ENCODE measurements at regions not wholly inside any gene's neighbourhood (a gene's known extent, or its start where the extent isn't known, plus 50 kb on each side); places are given as distances from the start of the nearest gene placed in this dataset.

DNA sequence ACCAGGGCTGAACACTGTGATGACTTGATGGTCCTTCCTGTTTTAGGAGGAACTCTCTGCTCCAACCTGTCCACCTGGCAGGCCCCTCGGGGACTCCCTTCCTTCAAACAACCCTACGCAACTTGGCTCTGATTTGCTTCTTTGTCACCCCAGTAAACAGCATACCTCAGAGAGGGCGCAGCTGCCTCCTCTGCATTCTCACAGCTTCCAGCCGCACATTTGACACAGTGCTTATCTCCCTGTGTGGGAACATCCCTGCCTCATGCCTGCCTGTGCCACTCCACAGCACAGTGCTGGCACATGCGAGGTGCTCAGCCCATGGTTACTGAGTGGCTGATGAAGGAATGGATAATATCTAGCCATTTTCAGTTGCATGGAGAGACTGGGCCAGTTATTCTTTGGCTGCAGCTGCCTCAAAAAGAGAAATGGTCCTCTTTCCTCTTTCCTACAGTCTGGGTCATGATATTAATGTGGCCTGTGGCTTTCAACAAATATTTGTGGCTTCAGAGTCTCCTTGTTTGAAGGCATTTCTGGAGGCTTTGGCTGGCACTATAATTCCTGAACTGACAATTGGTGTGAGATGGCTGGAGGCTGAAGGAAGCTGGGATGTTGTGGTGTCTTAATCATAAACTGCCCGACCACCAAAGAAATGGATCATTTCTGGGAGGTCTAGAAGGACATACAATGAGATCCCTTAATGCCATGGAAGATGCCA lies 77.9 kb downstream of the TENT5C start:
- TF ChIP-seq, protein P1, sequence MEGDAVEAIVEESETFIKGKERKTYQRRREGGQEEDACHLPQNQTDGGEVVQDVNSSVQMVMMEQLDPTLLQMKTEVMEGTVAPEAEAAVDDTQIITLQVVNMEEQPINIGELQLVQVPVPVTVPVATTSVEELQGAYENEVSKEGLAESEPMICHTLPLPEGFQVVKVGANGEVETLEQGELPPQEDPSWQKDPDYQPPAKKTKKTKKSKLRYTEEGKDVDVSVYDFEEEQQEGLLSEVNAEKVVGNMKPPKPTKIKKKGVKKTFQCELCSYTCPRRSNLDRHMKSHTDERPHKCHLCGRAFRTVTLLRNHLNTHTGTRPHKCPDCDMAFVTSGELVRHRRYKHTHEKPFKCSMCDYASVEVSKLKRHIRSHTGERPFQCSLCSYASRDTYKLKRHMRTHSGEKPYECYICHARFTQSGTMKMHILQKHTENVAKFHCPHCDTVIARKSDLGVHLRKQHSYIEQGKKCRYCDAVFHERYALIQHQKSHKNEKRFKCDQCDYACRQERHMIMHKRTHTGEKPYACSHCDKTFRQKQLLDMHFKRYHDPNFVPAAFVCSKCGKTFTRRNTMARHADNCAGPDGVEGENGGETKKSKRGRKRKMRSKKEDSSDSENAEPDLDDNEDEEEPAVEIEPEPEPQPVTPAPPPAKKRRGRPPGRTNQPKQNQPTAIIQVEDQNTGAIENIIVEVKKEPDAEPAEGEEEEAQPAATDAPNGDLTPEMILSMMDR (IDR thresholded peaks at IDR 0.05; ENCODE audit: poor library complexity), result no peak
- TF ChIP-seq EZH2 (IDR thresholded peaks at IDR 0.05; ENCODE audit: borderline replicate concordance), result no peak

Data from hepatocyte (in vitro differentiated cells).